Liver (tissue), 8 donors: ENCODE measurements at regions not wholly inside any gene's neighbourhood (a gene's known extent, or its start where the extent isn't known, plus 50 kb on each side); places are given as distances from the start of the nearest gene placed in this dataset.

ENCODE experiments used
- DNase-seq: peaks from one replicate; pipeline ENCODE4 v3.0.0-alpha.2; 2017; ENCODE audit warnings: low spot score
- H3K27ac ChIP-seq, 2 donors: one replicate each; pipeline ENCODE4 v1.7.0; 2013; ENCODE audit warnings: inconsistent platforms in 2 of 2, low read length in 2 of 2, control low read depth in 1 of 2, low read depth in 1 of 2, mild to moderate bottlenecking in 1 of 2
- H3K27me3 ChIP-seq, 4 donors: one replicate each; pipeline versions ENCODE4 v1.6.1 to v1.7.0; 2013; ENCODE audit warnings: low read length in 3 of 4, inconsistent platforms in 1 of 4, mild to moderate bottlenecking in 1 of 4, moderate library complexity in 1 of 4; ENCODE audit not compliant: control insufficient read depth in 4 of 4, insufficient read depth in 4 of 4
- H3K36me3 ChIP-seq, 4 donors: one replicate each; pipeline versions ENCODE4 v1.6.1 to v1.7.0; 2013; ENCODE audit warnings: low read length in 3 of 4, mild to moderate bottlenecking in 3 of 4, low read depth in 1 of 4, moderate library complexity in 1 of 4; ENCODE audit not compliant: control insufficient read depth in 4 of 4, insufficient read depth in 3 of 4
- H3K4me1 ChIP-seq, 4 donors: one replicate each; pipeline versions ENCODE4 v1.6.1 to v1.7.0; 2013; ENCODE audit warnings: low read length in 3 of 4, mild to moderate bottlenecking in 3 of 4, moderate library complexity in 1 of 4; ENCODE audit not compliant: control insufficient read depth in 4 of 4, insufficient read depth in 4 of 4
- H3K4me3 ChIP-seq, 3 donors: one replicate each; pipeline versions ENCODE4 v1.6.1 to v1.7.0; 2013; ENCODE audit warnings: low read length in 3 of 3, control low read depth in 1 of 3, low read depth in 1 of 3, mild to moderate bottlenecking in 1 of 3
- H3K9ac ChIP-seq, 2 donors: one replicate each; pipeline ENCODE4 v1.7.0; 2013; ENCODE audit warnings: low read length in 2 of 2, mild to moderate bottlenecking in 2 of 2, moderate library complexity in 2 of 2, control low read depth in 1 of 2, low read depth in 1 of 2
- H3K9me3 ChIP-seq, 4 donors: one replicate each; pipeline versions ENCODE4 v1.6.1 to v1.7.0; 2013; ENCODE audit warnings: low read length in 3 of 4; ENCODE audit not compliant: control insufficient read depth in 4 of 4
- EGR1 ChIP-seq, 2 donors: IDR thresholded peaks; 2 replicates each; pipeline ENCODE4 v1.6.1; 2016 to 2018; ENCODE audit warnings: antibody characterized with exemption in 2 of 2, low read depth in 2 of 2
- FOXA1 ChIP-seq: IDR thresholded peaks from 2 replicates; pipeline ENCODE4 v1.6.1; 2016; ENCODE audit warnings: antibody characterized with exemption
- FOXA2 ChIP-seq: IDR thresholded peaks from 2 replicates; pipeline ENCODE4 v1.6.1; 2016; ENCODE audit warnings: antibody characterized with exemption
- GABPA ChIP-seq, 2 donors: IDR thresholded peaks in 1 of 2; conservative IDR thresholded peaks in 1 of 2; 2 replicates each; pipeline ENCODE4 v1.6.1; 2016; ENCODE audit warnings: antibody characterized with exemption in 2 of 2, mild to moderate bottlenecking in 1 of 2, moderate library complexity in 1 of 2
- RAD21 ChIP-seq, 2 donors: IDR thresholded peaks; 2 replicates each; pipeline ENCODE4 v1.6.1; 2016; ENCODE audit warnings: antibody characterized with exemption in 2 of 2, mild to moderate bottlenecking in 2 of 2
- SP1 ChIP-seq: IDR thresholded peaks from 2 replicates; pipeline ENCODE4 v1.6.1; 2018; ENCODE audit warnings: antibody characterized with exemption, mild to moderate bottlenecking
- TAF1 ChIP-seq: conservative IDR thresholded peaks from 2 replicates; pipeline ENCODE4 v1.6.1; 2016; ENCODE audit warnings: antibody characterized with exemption, mild to moderate bottlenecking
- YY1 ChIP-seq: IDR thresholded peaks from 2 replicates; pipeline ENCODE4 v1.6.1; 2016; ENCODE audit warnings: antibody characterized with exemption, mild to moderate bottlenecking
- WGBS: extraction: QIAGEN DNeasy Blood & Tissue Kit; methylation state at CpG from one replicate; pipeline ENCODE4 v1.1.7; 2013; 5-methylcytosine and 5-hydroxymethylcytosine counted together
- TF ChIP-seq, protein P1 (sequence below): fragments of 150-350 bp; IDR thresholded peaks from 2 replicates; pipeline ENCODE4 v1.5.1; 2017; ENCODE audit warnings: improper control_type of control experiment, low read depth, low read length; ENCODE audit not compliant: missing input control
- TF ChIP-seq, protein P2 (sequence below): IDR thresholded peaks from 2 replicates; pipeline ENCODE4 v1.6.1; 2016; ENCODE audit warnings: antibody characterized with exemption
- TF ChIP-seq, protein P3 (sequence below): IDR thresholded peaks from 2 replicates; pipeline ENCODE4 v1.6.1; 2016; ENCODE audit warnings: antibody characterized with exemption
- TF ChIP-seq, protein P4 (sequence below): IDR thresholded peaks from 2 replicates; pipeline ENCODE4 v1.6.1; 2016; ENCODE audit warnings: antibody characterized with exemption, mild to moderate bottlenecking
- donor health status: healthy.
- donor health status: healthy.
- donor health status: healthy.
- donor health status: healthy.
- donor health status: healthy.

DNA sequence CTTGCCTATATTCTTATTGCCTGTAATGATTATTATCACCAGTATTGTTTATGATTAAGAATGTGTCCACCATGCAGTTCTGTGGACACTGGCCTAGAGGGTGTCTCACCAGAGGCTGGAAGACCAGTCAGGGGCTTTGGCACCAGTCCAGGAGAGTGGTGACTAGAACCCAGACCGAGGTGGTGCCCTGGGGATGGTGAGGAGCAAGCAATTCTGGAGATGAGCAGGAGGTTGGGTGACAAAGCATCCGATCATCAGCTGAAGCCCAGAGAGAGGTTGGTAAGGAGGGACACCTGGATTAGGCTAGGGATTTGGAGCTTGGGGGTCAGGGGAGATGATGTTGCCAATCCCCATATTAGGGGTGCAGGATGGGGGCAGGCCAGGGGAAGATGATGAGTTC lies 124.4 kb downstream of the EMX2 start:
- TF ChIP-seq, protein P1, sequence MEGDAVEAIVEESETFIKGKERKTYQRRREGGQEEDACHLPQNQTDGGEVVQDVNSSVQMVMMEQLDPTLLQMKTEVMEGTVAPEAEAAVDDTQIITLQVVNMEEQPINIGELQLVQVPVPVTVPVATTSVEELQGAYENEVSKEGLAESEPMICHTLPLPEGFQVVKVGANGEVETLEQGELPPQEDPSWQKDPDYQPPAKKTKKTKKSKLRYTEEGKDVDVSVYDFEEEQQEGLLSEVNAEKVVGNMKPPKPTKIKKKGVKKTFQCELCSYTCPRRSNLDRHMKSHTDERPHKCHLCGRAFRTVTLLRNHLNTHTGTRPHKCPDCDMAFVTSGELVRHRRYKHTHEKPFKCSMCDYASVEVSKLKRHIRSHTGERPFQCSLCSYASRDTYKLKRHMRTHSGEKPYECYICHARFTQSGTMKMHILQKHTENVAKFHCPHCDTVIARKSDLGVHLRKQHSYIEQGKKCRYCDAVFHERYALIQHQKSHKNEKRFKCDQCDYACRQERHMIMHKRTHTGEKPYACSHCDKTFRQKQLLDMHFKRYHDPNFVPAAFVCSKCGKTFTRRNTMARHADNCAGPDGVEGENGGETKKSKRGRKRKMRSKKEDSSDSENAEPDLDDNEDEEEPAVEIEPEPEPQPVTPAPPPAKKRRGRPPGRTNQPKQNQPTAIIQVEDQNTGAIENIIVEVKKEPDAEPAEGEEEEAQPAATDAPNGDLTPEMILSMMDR: no peak
- no peak for TF ChIP-seq GABPA (IDR thresholded peaks at IDR 0.05 in 1 of 2, conservative IDR thresholded peaks at IDR 0.05 in 1 of 2)
- no peak for TF ChIP-seq TAF1
- no peak for TF ChIP-seq FOXA1
- no peak for TF ChIP-seq SP1
- TF ChIP-seq, protein P2, sequence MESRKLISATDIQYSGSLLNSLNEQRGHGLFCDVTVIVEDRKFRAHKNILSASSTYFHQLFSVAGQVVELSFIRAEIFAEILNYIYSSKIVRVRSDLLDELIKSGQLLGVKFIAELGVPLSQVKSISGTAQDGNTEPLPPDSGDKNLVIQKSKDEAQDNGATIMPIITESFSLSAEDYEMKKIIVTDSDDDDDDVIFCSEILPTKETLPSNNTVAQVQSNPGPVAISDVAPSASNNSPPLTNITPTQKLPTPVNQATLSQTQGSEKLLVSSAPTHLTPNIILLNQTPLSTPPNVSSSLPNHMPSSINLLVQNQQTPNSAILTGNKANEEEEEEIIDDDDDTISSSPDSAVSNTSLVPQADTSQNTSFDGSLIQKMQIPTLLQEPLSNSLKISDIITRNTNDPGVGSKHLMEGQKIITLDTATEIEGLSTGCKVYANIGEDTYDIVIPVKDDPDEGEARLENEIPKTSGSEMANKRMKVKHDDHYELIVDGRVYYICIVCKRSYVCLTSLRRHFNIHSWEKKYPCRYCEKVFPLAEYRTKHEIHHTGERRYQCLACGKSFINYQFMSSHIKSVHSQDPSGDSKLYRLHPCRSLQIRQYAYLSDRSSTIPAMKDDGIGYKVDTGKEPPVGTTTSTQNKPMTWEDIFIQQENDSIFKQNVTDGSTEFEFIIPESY: no peak
- H3K36me3 ChIP-seq: no peaks in the 10 kb centered on the region
- no peak overlapping the region for H3K27ac ChIP-seq
- WGBS: 77% methylated on average over 2 of the region's 2 CpGs
- H3K9ac ChIP-seq: no peak overlapping the region
- no peaks in the 10 kb centered on the region for H3K27me3 ChIP-seq
- H3K4me3 ChIP-seq: no peak overlapping the region
- H3K9me3 ChIP-seq: no peaks in the 10 kb centered on the region
- H3K4me1 ChIP-seq: no peaks in the 10 kb centered on the region
- no peak for DNase-seq

DNA sequence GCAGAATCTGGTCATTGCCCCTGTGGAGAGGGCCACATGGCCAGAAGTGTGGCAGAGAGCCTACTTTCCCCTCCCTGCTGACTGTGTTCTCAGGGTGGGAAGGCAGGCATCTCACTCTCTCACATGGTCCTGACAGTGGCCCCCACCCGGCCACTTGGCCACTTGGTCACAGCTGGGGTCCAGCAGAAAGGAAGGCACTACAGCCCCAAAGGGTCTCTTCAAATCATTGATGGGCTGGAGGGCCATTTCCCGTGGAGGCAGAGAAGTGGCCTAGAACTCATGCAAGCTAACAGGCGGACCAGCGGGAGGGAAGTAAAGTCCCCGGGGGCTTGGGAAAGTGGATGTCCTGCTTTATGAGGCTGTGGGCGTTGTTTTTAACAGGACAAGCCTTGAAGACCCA lies 125.3 kb downstream of the EMX2 start:
- TF ChIP-seq, protein P3, sequence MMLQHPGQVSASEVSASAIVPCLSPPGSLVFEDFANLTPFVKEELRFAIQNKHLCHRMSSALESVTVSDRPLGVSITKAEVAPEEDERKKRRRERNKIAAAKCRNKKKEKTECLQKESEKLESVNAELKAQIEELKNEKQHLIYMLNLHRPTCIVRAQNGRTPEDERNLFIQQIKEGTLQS: no peak
- no peak for TF ChIP-seq YY1
- Histone ChIP-seq H3K27me3 (no peaks in the 10 kb centered on the region), H3K4me1 (no peaks in the 10 kb centered on the region), H3K4me3 (no peak overlapping the region), H3K9ac (no peak overlapping the region), H3K9me3 (no peaks in the 10 kb centered on the region), H3K36me3 (no peaks in the 10 kb centered on the region), H3K27ac (no peak overlapping the region)
- DNase-seq: no peak
- 90% methylated on average over 6 of the region's 6 CpGs for WGBS

- H3K27me3 ChIP-seq: no peaks in the 10 kb centered on the region
- H3K36me3 ChIP-seq: no peaks in the 10 kb centered on the region
- no peak for DNase-seq
- H3K9me3 ChIP-seq: no peaks in the 10 kb centered on the region
- H3K4me3 ChIP-seq: no peak overlapping the region
- H3K9ac ChIP-seq: no peak overlapping the region
- no peak overlapping the region for H3K27ac ChIP-seq
- no peaks in the 10 kb centered on the region for H3K4me1 ChIP-seq
- 73% methylated on average over 2 of the region's 2 CpGs for WGBS
- TF ChIP-seq FOXA2: no peak
- no peak for TF ChIP-seq GABPA (IDR thresholded peaks at IDR 0.05 in 1 of 2, conservative IDR thresholded peaks at IDR 0.05 in 1 of 2)
- TF ChIP-seq, protein P1: no peak
- no peak for TF ChIP-seq SP1
- no peak for TF ChIP-seq EGR1 (IDR thresholded peaks at IDR 0.05; ENCODE audit: low read depth in 2 of 2)
- TF ChIP-seq, protein P4, sequence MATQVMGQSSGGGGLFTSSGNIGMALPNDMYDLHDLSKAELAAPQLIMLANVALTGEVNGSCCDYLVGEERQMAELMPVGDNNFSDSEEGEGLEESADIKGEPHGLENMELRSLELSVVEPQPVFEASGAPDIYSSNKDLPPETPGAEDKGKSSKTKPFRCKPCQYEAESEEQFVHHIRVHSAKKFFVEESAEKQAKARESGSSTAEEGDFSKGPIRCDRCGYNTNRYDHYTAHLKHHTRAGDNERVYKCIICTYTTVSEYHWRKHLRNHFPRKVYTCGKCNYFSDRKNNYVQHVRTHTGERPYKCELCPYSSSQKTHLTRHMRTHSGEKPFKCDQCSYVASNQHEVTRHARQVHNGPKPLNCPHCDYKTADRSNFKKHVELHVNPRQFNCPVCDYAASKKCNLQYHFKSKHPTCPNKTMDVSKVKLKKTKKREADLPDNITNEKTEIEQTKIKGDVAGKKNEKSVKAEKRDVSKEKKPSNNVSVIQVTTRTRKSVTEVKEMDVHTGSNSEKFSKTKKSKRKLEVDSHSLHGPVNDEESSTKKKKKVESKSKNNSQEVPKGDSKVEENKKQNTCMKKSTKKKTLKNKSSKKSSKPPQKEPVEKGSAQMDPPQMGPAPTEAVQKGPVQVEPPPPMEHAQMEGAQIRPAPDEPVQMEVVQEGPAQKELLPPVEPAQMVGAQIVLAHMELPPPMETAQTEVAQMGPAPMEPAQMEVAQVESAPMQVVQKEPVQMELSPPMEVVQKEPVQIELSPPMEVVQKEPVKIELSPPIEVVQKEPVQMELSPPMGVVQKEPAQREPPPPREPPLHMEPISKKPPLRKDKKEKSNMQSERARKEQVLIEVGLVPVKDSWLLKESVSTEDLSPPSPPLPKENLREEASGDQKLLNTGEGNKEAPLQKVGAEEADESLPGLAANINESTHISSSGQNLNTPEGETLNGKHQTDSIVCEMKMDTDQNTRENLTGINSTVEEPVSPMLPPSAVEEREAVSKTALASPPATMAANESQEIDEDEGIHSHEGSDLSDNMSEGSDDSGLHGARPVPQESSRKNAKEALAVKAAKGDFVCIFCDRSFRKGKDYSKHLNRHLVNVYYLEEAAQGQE: no peak
- TF ChIP-seq RAD21 (IDR thresholded peaks at IDR 0.05): no peak
These were observed 125.9 kb downstream of the EMX2 start for GRCh38 chr10:117668327-117669008.
